HepG2 (cell line): ENCODE measurements at regions not wholly inside any gene's neighbourhood (a gene's known extent, or its start where the extent isn't known, plus 50 kb on each side); places are given as distances from the start of the nearest gene placed in this dataset.
A peak's percentile ranks its signal among the peaks of the same experiment; 100 is the strongest.

Experiments used
- ATAC-seq: fragments of 200-7000 bp; cut with Tn5 transposase; 3 replicates; pipeline ENCODE4 v1.9.1; 2020; ENCODE audit warnings: mild to moderate bottlenecking, moderate library complexity
- BruUV-seq: library from RNA; stranded (reverse); fragments of 400-500 nt; replicated peaks from 2 replicates; lab custom pipeline; 2021; lab: Mats Ljungman, UMichigan
- CTCF ChIA-PET: fragments of 300-600 bp; formaldehyde crosslinking; extraction: SDS; loops from one replicate; lab custom pipeline; 2021; ENCODE audit warnings: low total read pairs, inconsistent platforms, low intra/inter-chr PET ratio; lab: Yijun Ruan, JAX
- POLR2A ChIA-PET: fragments of 350-600 bp; sonication (Branson Sonifier 250); formaldehyde crosslinking; loops from one replicate; lab custom pipeline; 2020; ENCODE audit warnings: antibody characterized with exemption, inconsistent platforms; lab: Yijun Ruan, JAX
- DNase-seq: peaks from one replicate; pipeline ENCODE4 v3.0.0-alpha.2; 2015; ENCODE audit warnings: low spot score
- FAIRE-seq: peaks from 3 replicates; lab custom pipeline; 2011; peaks lifted over from hg19 to GRCh38; lab: Jason Lieb, UNC
- H2AFZ ChIP-seq: one replicate; pipeline ENCODE4 v1.6.1; 2011; ENCODE audit warnings: low read length, inconsistent platforms
- H3K27ac ChIP-seq: fragments of 300-600 bp; 3 replicates; pipeline ENCODE4 v1.8.0; 2011; ENCODE audit warnings: mixed run types, mild to moderate bottlenecking, mixed read lengths, low read length, inconsistent platforms; ENCODE audit not compliant: insufficient read depth; ENCODE audit errors: extremely low read length
- H3K27me3 ChIP-seq, 2 experiments: fragments of 200-600 bp in 1 of 2; 2 replicates in 1 of 2; 3 replicates in 1 of 2; pipeline versions ENCODE4 v1.6.0 to v1.8.0; 2011; ENCODE audit warnings: low read length in 2 of 2, mild to moderate bottlenecking in 2 of 2, moderate library complexity in 2 of 2, inconsistent platforms in 1 of 2; ENCODE audit not compliant: insufficient read depth in 2 of 2, control insufficient read depth in 1 of 2
- H3K36me3 ChIP-seq, 2 experiments: fragments of 200-600 bp in 1 of 2; replicated peaks in 1 of 2; 2 replicates in 1 of 2; 3 replicates in 1 of 2; pipeline versions ENCODE4 v1.5.1 to v1.8.0; 2011; ENCODE audit warnings: low read length in 2 of 2, inconsistent platforms in 1 of 2; ENCODE audit not compliant: insufficient read depth in 2 of 2, control insufficient read depth in 1 of 2
- H3K4me1 ChIP-seq: 2 replicates; pipeline ENCODE4 v1.5.1; 2012; ENCODE audit warnings: low read length, inconsistent platforms; ENCODE audit not compliant: insufficient read depth
- H3K4me2 ChIP-seq: 2 replicates; pipeline ENCODE4 v1.6.0; 2011; ENCODE audit warnings: low read depth, low read length, inconsistent platforms
- H3K4me3 ChIP-seq, 3 experiments: fragments of 200-600 bp in 1 of 3; sonication (generic), shearing (Covaris generic) in 1 of 3; replicated peaks in 1 of 3; 2 replicates each; pipeline ENCODE4 v1.5.1; 2011 to 2016; ENCODE audit warnings: low read length in 3 of 3, inconsistent platforms in 2 of 3, low read depth in 2 of 3, mild to moderate bottlenecking in 2 of 3, control low read depth in 1 of 3, mixed read lengths in 1 of 3; ENCODE audit not compliant: insufficient read depth in 1 of 3
- H3K79me2 ChIP-seq: one replicate; pipeline ENCODE4 v1.6.1; 2011; ENCODE audit warnings: low read length, inconsistent platforms; ENCODE audit not compliant: insufficient read depth
- H3K9ac ChIP-seq: 2 replicates; pipeline ENCODE4 v1.6.0; 2011; ENCODE audit warnings: mild to moderate bottlenecking, low read depth, low read length, inconsistent platforms; ENCODE audit not compliant: insufficient read depth
- H3K9me3 ChIP-seq: 2 replicates; pipeline ENCODE4 v1.5.1; 2012; ENCODE audit warnings: mild to moderate bottlenecking, low read length
- H4K20me1 ChIP-seq: 2 replicates; pipeline ENCODE4 v1.6.0; 2011; ENCODE audit warnings: inconsistent platforms, mild to moderate bottlenecking, low read length, moderate library complexity; ENCODE audit not compliant: insufficient read depth
- KDM5A ChIP-seq: fragments of 200-600 bp; sonication (generic); IDR thresholded peaks from 2 replicates; pipeline ENCODE4 v1.7.0; 2018; ENCODE audit warnings: antibody characterized with exemption, mild to moderate bottlenecking, low read length, borderline replicate concordance
- ZNF3 ChIP-seq: IDR thresholded peaks from 2 replicates; pipeline ENCODE4 v1.7.0; 2017; ENCODE audit warnings: inconsistent platforms
- ZNF607 ChIP-seq: sonication (generic); formaldehyde crosslinking; IDR thresholded peaks from 2 replicates; pipeline ENCODE4 v1.5.1; 2020; ENCODE audit warnings: missing genetic modification reagents, mild to moderate bottlenecking, borderline replicate concordance
- ZSCAN29 ChIP-seq: sonication (generic); formaldehyde crosslinking; conservative IDR thresholded peaks from 2 replicates; pipeline ENCODE4 v1.4.0; 2020; ENCODE audit warnings: mild to moderate bottlenecking, missing genetic modification reagents
- WGBS: methylation state at CpG from one replicate; pipeline ENCODE4 v1.1.6; 2017; ENCODE audit warnings: low lambda C conversion rate; 5-methylcytosine and 5-hydroxymethylcytosine counted together
- in situ Hi-C: cut with HindIII; loops from 2 replicates; pipeline ENCODE4 v1.10.0; 2017; ENCODE audit warnings: low pct_unique_long_range_greater_than_20kb; ENCODE audit not compliant: extremely low pct_ligation_motif_present
- intact Hi-C: fragments of 100-400 bp; cut with micrococcal nuclease; formaldehyde crosslinking; loops from one replicate; pipeline ENCODE4 v1.10.0; 2022; ENCODE audit not compliant: unreplicated experiment
- TF ChIP-seq, protein P1 (sequence below): IDR thresholded peaks from 2 replicates; pipeline ENCODE4 v1.6.1; 2016; ENCODE audit warnings: low read depth
- TF ChIP-seq, protein P2 (sequence below): sonication (generic); formaldehyde crosslinking; IDR thresholded peaks from 2 replicates; pipeline ENCODE4 v1.4.0; 2020; ENCODE audit warnings: missing genetic modification reagents, mild to moderate bottlenecking, borderline replicate concordance

DNA sequence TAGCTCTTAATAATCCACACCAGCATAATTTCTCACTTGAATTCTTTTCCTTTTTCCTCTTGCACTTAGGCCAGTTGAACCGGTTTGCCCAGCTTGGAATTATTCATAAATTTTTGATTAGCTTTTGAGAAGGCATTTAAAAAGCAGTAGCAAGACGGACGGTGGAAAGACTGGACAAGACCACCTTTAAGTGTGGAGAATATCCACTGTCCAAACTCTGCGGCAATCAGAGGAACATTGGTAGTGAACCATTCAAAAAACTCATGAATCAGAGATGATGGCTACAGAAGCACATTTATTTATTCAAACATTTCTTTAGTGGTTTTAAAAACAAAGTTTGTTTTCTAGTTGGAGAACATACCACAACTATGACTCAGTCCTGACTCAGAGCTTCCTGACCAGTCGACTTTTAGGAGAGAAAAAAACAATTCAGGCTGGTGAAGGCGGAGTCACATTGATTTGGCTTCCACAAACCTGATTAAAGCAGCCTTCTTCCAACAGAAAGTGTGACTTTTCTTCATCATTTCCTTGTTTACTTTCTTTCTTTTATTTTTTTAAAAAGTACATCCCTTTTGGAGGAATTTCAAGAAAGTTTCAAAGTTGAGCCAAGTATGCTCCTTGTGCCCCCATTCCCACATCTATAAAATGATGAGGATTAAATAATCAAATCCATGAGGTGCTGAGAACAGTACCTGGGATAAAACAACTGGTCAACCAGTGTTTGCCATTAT, 128.8 kb downstream of the ADSS2 start (continued):
- TF ChIP-seq, protein P1, sequence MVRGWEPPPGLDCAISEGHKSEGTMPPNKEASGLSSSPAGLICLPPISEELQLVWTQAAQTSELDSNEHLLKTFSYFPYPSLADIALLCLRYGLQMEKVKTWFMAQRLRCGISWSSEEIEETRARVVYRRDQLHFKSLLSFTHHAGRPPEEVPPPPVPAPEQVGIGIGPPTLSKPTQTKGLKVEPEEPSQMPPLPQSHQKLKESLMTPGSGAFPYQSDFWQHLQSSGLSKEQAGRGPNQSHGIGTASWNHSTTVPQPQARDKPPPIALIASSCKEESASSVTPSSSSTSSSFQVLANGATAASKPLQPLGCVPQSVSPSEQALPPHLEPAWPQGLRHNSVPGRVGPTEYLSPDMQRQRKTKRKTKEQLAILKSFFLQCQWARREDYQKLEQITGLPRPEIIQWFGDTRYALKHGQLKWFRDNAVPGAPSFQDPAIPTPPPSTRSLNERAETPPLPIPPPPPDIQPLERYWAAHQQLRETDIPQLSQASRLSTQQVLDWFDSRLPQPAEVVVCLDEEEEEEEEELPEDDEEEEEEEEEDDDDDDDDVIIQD (CRISPR knock-in tag), result 0 out of 2 replicates have a peak, but pooled peaks have one; percentile 11
- TF ChIP-seq, all 625 proteins: peak for 7

DNA sequence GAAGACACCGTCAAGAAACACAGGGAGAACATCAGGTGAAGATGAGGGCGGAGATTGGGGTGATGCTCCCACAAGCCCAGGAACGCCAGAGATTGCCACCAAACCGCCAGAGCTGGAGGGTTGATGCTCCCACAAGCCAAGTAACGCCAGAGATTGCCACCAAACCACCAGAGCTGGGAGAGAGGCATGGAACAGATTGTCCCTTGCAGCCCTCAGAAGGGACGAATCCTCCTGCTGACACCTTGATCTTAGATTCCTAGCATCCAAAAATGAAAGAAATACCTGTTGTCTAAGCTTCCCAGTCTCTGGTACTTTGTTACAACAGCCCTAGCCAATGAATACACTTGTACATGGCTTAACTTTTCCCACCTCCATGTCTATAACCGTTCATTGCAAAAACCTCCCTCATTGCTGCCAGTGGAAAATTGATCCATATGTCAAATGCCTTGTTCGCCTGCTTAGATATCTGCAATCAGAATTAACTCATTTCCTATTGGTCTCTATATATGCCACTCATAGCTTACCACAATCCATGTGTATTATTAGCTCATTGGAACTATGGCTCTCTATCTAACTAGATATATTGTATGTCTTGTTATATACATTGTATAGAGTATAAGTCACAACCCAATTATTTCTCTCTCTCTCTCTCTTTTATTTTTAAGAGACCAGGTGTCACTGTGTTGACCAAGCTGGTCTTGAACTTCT, 127.4 kb downstream of the ADSS2 start:
- Histone ChIP-seq H3K9ac (no peak overlapping the region), H3K27me3 (no peaks in the 10 kb centered on the region), H4K20me1 (no peaks in the 10 kb centered on the region), H3K79me2 (no peaks in the 10 kb centered on the region), H3K4me3 (no peak overlapping the region), H3K9me3 (peaks cover 6% of the 10 kb centered on the region; the same call in 1 of the 2 replicates), H3K4me2 (no peak overlapping the region; the same call in 1 of the 2 replicates), H3K4me1 (peaks cover 44% of the 10 kb centered on the region), H2AFZ (no peak overlapping the region), H3K27ac (no peak overlapping the region), H3K36me3 (no peaks in the 10 kb centered on the region)
- POLR2A ChIA-PET, result no interaction called here
- in situ Hi-C loops (no loop called here), intact Hi-C loops (loop anchor here (10.0 kb wide), 1 partner anchor 130 kb away; the partner anchor contains the start of gene ADSS2)
- 44% methylated on average over 7 of the region's 8 CpGs for WGBS
- no peak for FAIRE-seq
- CTCF ChIA-PET, result no interaction called here
- no TSS peak for BruUV-seq
- no peak for ATAC-seq
- TF ChIP-seq ZNF607 (CRISPR knock-in tag), result no peak
- no peak for TF ChIP-seq KDM5A
- TF ChIP-seq, protein P2, sequence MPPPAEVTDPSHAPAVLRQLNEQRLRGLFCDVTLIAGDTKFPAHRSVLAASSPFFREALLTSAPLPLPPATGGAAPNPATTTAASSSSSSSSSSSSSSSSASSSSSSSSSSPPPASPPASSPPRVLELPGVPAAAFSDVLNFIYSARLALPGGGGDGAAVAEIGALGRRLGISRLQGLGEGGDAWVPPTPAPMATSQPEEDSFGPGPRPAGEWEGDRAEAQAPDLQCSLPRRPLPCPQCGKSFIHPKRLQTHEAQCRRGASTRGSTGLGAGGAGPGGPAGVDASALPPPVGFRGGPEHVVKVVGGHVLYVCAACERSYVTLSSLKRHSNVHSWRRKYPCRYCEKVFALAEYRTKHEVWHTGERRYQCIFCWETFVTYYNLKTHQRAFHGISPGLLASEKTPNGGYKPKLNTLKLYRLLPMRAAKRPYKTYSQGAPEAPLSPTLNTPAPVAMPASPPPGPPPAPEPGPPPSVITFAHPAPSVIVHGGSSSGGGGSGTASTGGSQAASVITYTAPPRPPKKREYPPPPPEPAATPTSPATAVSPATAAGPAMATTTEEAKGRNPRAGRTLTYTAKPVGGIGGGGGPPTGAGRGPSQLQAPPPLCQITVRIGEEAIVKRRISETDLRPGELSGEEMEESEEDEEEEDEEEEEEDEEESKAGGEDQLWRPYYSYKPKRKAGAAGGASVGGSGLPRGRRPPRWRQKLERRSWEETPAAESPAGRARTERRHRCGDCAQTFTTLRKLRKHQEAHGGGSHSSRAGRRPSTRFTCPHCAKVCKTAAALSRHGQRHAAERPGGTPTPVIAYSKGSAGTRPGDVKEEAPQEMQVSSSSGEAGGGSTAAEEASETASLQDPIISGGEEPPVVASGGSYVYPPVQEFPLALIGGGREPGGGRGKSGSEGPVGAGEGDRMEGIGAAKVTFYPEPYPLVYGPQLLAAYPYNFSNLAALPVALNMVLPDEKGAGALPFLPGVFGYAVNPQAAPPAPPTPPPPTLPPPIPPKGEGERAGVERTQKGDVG, result no peak
- no peak for TF ChIP-seq ZNF3 (CRISPR knock-in tag)
- TF ChIP-seq ZSCAN29 (CRISPR knock-in tag), result no peak
- no peak for DNase-seq
